ENCODE measurements at regions not wholly inside any gene's neighbourhood (a gene's known extent, or its start where the extent isn't known, plus 50 kb on each side); places are given as distances from the start of the nearest gene placed in this dataset.

DNA sequence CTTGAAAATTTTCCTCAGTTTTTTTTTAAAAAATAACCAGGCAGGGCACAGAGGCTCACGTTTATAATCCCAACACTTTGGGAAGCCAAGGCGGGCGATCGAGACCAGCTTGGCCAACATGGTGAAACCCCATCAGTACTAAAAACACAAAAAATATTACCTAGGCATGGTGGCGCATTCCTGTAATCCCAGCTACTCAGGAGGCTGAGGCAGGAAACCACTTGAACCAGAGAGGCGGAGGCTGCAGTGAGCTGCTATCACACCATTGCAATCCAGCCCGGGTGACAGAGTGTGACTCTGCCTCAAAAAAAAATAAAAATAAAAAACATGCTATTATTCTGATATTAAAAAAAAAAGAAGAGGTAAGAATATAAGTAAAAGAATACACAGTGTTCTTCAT, 191.0 kb downstream of the ZEB2 start:
- TF ChIP-seq POLR2AphosphoS5 (IDR thresholded peaks at IDR 0.05; ENCODE audit: low read depth, low read length): no peak
- no peak for TF ChIP-seq POLR2A (IDR thresholded peaks at IDR 0.05; ENCODE audit: low read depth, low read length)
